Left forelimb (tissue), 1 donor: ENCODE measurements at regions not wholly inside any gene's neighbourhood (a gene's known extent, or its start where the extent isn't known, plus 50 kb on each side); places are given as distances from the start of the nearest gene placed in this dataset.

Experiments used
- DNase-seq: peaks from one replicate; pipeline ENCODE4 v3.0.0-alpha.2; 2018; ENCODE audit warnings: low spot score

- no peak for DNase-seq
These were observed 659.2 kb upstream of the PLXNA2 start for GRCh38 chr1:208903251-208903905.

- no peak for DNase-seq
These were observed 663.6 kb upstream of the PLXNA2 start for GRCh38 chr1:208907790-208908189.

GRCh38 chr1:208909011-208909984, 665.1 kb upstream of the PLXNA2 start:
- DNase-seq, result no peak

GRCh38 chr1:208910161-208910560, 666.0 kb upstream of the PLXNA2 start:
- DNase-seq, result no peak

- no peak for DNase-seq
These were observed 666.2 kb upstream of the CAMK1G start for GRCh38 chr1:208917281-208917680.

GRCh38 chr1:208917723-208918122, 665.8 kb upstream of the CAMK1G start:
- no peak for DNase-seq

- DNase-seq, result no peak
These were observed 665.4 kb upstream of the CAMK1G start for GRCh38 chr1:208918160-208918559.

- DNase-seq, result no peak
These were observed 664.1 kb upstream of the CAMK1G start for GRCh38 chr1:208919371-208919770.

GRCh38 chr1:208921259-208921658, 662.3 kb upstream of the CAMK1G start:
- DNase-seq, result no peak

- no peak for DNase-seq
These were observed 660.1 kb upstream of the CAMK1G start for GRCh38 chr1:208923456-208923855.

- no peak for DNase-seq
These were observed 659.4 kb upstream of the CAMK1G start for GRCh38 chr1:208923946-208924720.

GRCh38 chr1:208924928-208925327, 658.6 kb upstream of the CAMK1G start:
- no peak for DNase-seq

GRCh38 chr1:208928349-208929010, 655.0 kb upstream of the CAMK1G start:
- no peak for DNase-seq

GRCh38 chr1:208929575-208929974, 653.9 kb upstream of the CAMK1G start:
- no peak for DNase-seq

- DNase-seq, result no peak
These were observed 651.6 kb upstream of the CAMK1G start for GRCh38 chr1:208931936-208932335.

GRCh38 chr1:208933984-208934525, 649.5 kb upstream of the CAMK1G start:
- DNase-seq, result no peak

GRCh38 chr1:208934933-208935332, 648.6 kb upstream of the CAMK1G start:
- no peak for DNase-seq

- no peak for DNase-seq
These were observed 647.9 kb upstream of the CAMK1G start for GRCh38 chr1:208935517-208936187.

- DNase-seq, result no peak
These were observed 643.9 kb upstream of the CAMK1G start for GRCh38 chr1:208939537-208940085.

GRCh38 chr1:208942394-208943130, 641.0 kb upstream of the CAMK1G start:
- DNase-seq, result no peak
